IMR-90 (cell line): ENCODE measurements at regions not wholly inside any gene's neighbourhood (a gene's known extent, or its start where the extent isn't known, plus 50 kb on each side); places are given as distances from the start of the nearest gene placed in this dataset.

Source experiments
- ATAC-seq: fragments of 200-7000 bp; cut with Tn5 transposase; 2 replicates; pipeline ENCODE4 v1.9.1; 2020; ENCODE audit warnings: low read depth, mild to moderate bottlenecking, moderate library complexity
- BruUV-seq: library from RNA; stranded (reverse); fragments of 400-500 nt; replicated peaks from 2 replicates; lab custom pipeline; 2021; lab: Mats Ljungman, UMichigan
- CTCF ChIA-PET: fragments of 300-600 bp; formaldehyde crosslinking; extraction: SDS; loops from one replicate; lab custom pipeline; 2021; ENCODE audit warnings: antibody characterized with exemption; lab: Yijun Ruan, JAX
- POLR2A ChIA-PET: fragments of 300-600 bp; sonication (Branson Sonifier 250); formaldehyde crosslinking; loops from one replicate; lab custom pipeline; 2022; ENCODE audit warnings: antibody characterized with exemption; ENCODE audit not compliant: unreplicated experiment; lab: Charles Lee
- DNase-seq: peaks from one replicate; pipeline ENCODE4 v3.0.0; 2013
- H2AFZ ChIP-seq: replicated peaks from 2 replicates; pipeline ENCODE3; 2013; ENCODE audit warnings: low read length, mild to moderate bottlenecking; ENCODE audit not compliant: poor library complexity
- H2AK5ac ChIP-seq: 2 replicates; pipeline ENCODE4 v1.6.1; 2013; ENCODE audit warnings: low read depth, low read length, inconsistent platforms
- H2AK9ac ChIP-seq: replicated peaks from 2 replicates; pipeline ENCODE3; 2013; ENCODE audit warnings: mild to moderate bottlenecking, low read depth, low read length, moderate library complexity; ENCODE audit not compliant: poor library complexity
- H2BK120ac ChIP-seq: 2 replicates; pipeline ENCODE4 v1.6.1; 2013; ENCODE audit warnings: low read depth, low read length, inconsistent platforms
- H2BK15ac ChIP-seq: 3 replicates; pipeline ENCODE4 v1.6.1; 2013; ENCODE audit warnings: low read depth, low read length, inconsistent platforms
- H2BK20ac ChIP-seq: 2 replicates; pipeline ENCODE4 v1.6.1; 2013; ENCODE audit warnings: low read depth, mild to moderate bottlenecking, inconsistent platforms, low read length, moderate library complexity
- H2BK5ac ChIP-seq: 2 replicates; pipeline ENCODE4 v1.6.1; 2013; ENCODE audit warnings: mild to moderate bottlenecking, low read depth, low read length, inconsistent platforms; ENCODE audit not compliant: poor library complexity, severe bottlenecking
- H3K14ac ChIP-seq: replicated peaks from 2 replicates; pipeline ENCODE4 v1.6.1; 2013; ENCODE audit warnings: low read depth, low read length, inconsistent platforms
- H3K18ac ChIP-seq: 2 replicates; pipeline ENCODE4 v1.6.1; 2013; ENCODE audit warnings: low read depth, low read length, control low read depth
- H3K23ac ChIP-seq: 2 replicates; pipeline ENCODE4 v1.6.1; 2013; ENCODE audit warnings: low read depth, low read length, inconsistent platforms
- H3K27ac ChIP-seq: 2 replicates; pipeline ENCODE4 v1.5.1; 2013; ENCODE audit warnings: mild to moderate bottlenecking, control low read depth, low read length; ENCODE audit not compliant: insufficient read depth
- H3K27me3 ChIP-seq: 2 replicates; pipeline ENCODE4 v1.6.1; 2013; ENCODE audit warnings: low read length; ENCODE audit not compliant: control insufficient read depth, insufficient read depth
- H3K36me3 ChIP-seq: 2 replicates; pipeline ENCODE4 v1.6.1; 2013; ENCODE audit warnings: low read length, mixed read lengths; ENCODE audit not compliant: control insufficient read depth, insufficient read depth
- H3K4ac ChIP-seq: 2 replicates; pipeline ENCODE4 v1.6.1; 2013; ENCODE audit warnings: low read depth, low read length, inconsistent platforms
- H3K4me1 ChIP-seq: 2 replicates; pipeline ENCODE4 v1.6.1; 2013; ENCODE audit warnings: low read length, mixed read lengths; ENCODE audit not compliant: control insufficient read depth, insufficient read depth
- H3K4me2 ChIP-seq: 2 replicates; pipeline ENCODE4 v1.6.1; 2013; ENCODE audit warnings: low read depth, mild to moderate bottlenecking, control low read depth, low read length, moderate library complexity
- H3K4me3 ChIP-seq: 2 replicates; pipeline ENCODE4 v1.5.1; 2013; ENCODE audit warnings: low read depth, mild to moderate bottlenecking, control low read depth, low read length, moderate library complexity; ENCODE audit not compliant: insufficient read depth
- H3K56ac ChIP-seq: 2 replicates; pipeline ENCODE4 v1.6.1; 2013; ENCODE audit warnings: low read length, inconsistent platforms; ENCODE audit not compliant: insufficient read depth; ENCODE audit errors: extremely low read depth
- H3K79me1 ChIP-seq, 2 experiments: 2 replicates each; pipeline ENCODE4 v1.6.1; 2013; ENCODE audit warnings: low read length in 2 of 2, inconsistent platforms in 1 of 2, low read depth in 1 of 2
- H3K9ac ChIP-seq: 2 replicates; pipeline ENCODE4 v1.6.1; 2013; ENCODE audit warnings: low read depth, low read length, control low read depth
- H3K9me1 ChIP-seq: 2 replicates; pipeline ENCODE4 v1.6.1; 2013; ENCODE audit warnings: low read length, inconsistent platforms; ENCODE audit not compliant: insufficient read depth
- H3K9me3 ChIP-seq: 2 replicates; pipeline ENCODE4 v1.6.1; 2013; ENCODE audit warnings: low read length; ENCODE audit not compliant: control insufficient read depth, insufficient read depth
- H4K20me1 ChIP-seq: 2 replicates; pipeline ENCODE4 v1.6.1; 2013; ENCODE audit warnings: low read length, inconsistent platforms; ENCODE audit not compliant: insufficient read depth
- H4K5ac ChIP-seq: 2 replicates; pipeline ENCODE4 v1.6.1; 2013; ENCODE audit warnings: mild to moderate bottlenecking, low read depth, low read length, control low read depth
- H4K8ac ChIP-seq, 2 experiments: 2 replicates each; pipeline ENCODE4 v1.6.1; 2013; ENCODE audit warnings: low read depth in 2 of 2, low read length in 2 of 2, control low read depth in 1 of 2, inconsistent platforms in 1 of 2
- H4K91ac ChIP-seq: 2 replicates; pipeline ENCODE4 v1.6.1; 2013; ENCODE audit warnings: low read depth, low read length, inconsistent platforms; ENCODE audit not compliant: insufficient read depth
- BHLHE40 ChIP-seq: fragments of 150-350 bp; IDR thresholded peaks from 2 replicates; pipeline ENCODE4 v1.6.1; 2016; ENCODE audit warnings: mild to moderate bottlenecking, low read depth, low read length
- CEBPB ChIP-seq: IDR thresholded peaks from 2 replicates; pipeline ENCODE4 v1.6.1; 2012; ENCODE audit warnings: low read depth, low read length, improper control_type of control experiment
- CHD1 ChIP-seq: IDR thresholded peaks from 2 replicates; pipeline ENCODE4 v1.6.1; 2012; ENCODE audit warnings: low read depth, low read length, improper control_type of control experiment
- CTCF ChIP-seq: conservative IDR thresholded peaks from 2 replicates; pipeline ENCODE4 v1.5.1; 2012; ENCODE audit warnings: mild to moderate bottlenecking, low read depth, low read length, improper control_type of control experiment
- FOS ChIP-seq: fragments of 150-350 bp; IDR thresholded peaks from 2 replicates; pipeline ENCODE4 v1.6.1; 2016; ENCODE audit warnings: low read depth, low read length
- MAFK ChIP-seq: IDR thresholded peaks from 2 replicates; pipeline ENCODE4 v1.6.1; 2012; ENCODE audit warnings: low read depth, low read length, improper control_type of control experiment
- MAZ ChIP-seq: IDR thresholded peaks from 2 replicates; pipeline ENCODE4 v1.6.1; 2012; ENCODE audit warnings: low read depth, mild to moderate bottlenecking, low read length, improper control_type of control experiment, moderate library complexity, borderline replicate concordance
- MXI1 ChIP-seq: IDR thresholded peaks from 2 replicates; pipeline ENCODE4 v1.6.1; 2012; ENCODE audit warnings: low read depth, mild to moderate bottlenecking, low read length, moderate library complexity, borderline replicate concordance
- NFE2L2 ChIP-seq: fragments of 150-350 bp; IDR thresholded peaks from 2 replicates; pipeline ENCODE4 v1.6.1; 2016; ENCODE audit warnings: low read depth, mild to moderate bottlenecking, low read length
- POLR2A ChIP-seq: IDR thresholded peaks from 2 replicates; pipeline ENCODE4 v1.6.1; 2012; ENCODE audit warnings: mild to moderate bottlenecking, low read depth, low read length
- RAD21 ChIP-seq: IDR thresholded peaks from 2 replicates; pipeline ENCODE4 v1.6.1; 2012; ENCODE audit warnings: low read length, improper control_type of control experiment
- RCOR1 ChIP-seq: IDR thresholded peaks from 2 replicates; pipeline ENCODE4 v1.6.1; 2012; ENCODE audit warnings: mild to moderate bottlenecking, low read length, improper control_type of control experiment; ENCODE audit not compliant: insufficient replicate concordance
- RFX5 ChIP-seq: IDR thresholded peaks from 2 replicates; pipeline ENCODE4 v1.8.0; 2012; ENCODE audit warnings: low read depth, mild to moderate bottlenecking, low read length, moderate library complexity
- SMC3 ChIP-seq: fragments of 150-350 bp; IDR thresholded peaks from 2 replicates; pipeline ENCODE4 v1.6.1; 2016; ENCODE audit warnings: low read depth, mild to moderate bottlenecking, antibody characterized with exemption, low read length, moderate library complexity
- WGBS, 2 experiments: methylation state at CpG; one replicate each; pipeline versions ENCODE4 v1.1.5 to v1.1.7; 2013; ENCODE audit warnings: missing lambda C conversion rate in 2 of 2; ENCODE audit not compliant: insufficient read length in 1 of 2; ENCODE audit errors: extremely low coverage in 2 of 2; 5-methylcytosine and 5-hydroxymethylcytosine counted together
- dilution Hi-C: fragments of 300-500 bp; cut with HindIII; formaldehyde crosslinking; loops from one replicate; pipeline ENCODE4 v1.14.3; 2018; ENCODE audit warnings: low sequenced_read_pairs; ENCODE audit not compliant: unreplicated experiment
- in situ Hi-C: fragments of 300-500 bp; cut with MboI; formaldehyde crosslinking; loops from 3 replicates; pipeline ENCODE4 v1.14.3; 2019; ENCODE audit warnings: low sequenced_read_pairs, inconsistent platforms, mixed read lengths
- intact Hi-C: fragments of 100-400 bp; cut with micrococcal nuclease; formaldehyde crosslinking; loops from 2 replicates; pipeline ENCODE4 v1.10.0; 2022
- TF ChIP-seq, protein P1 (sequence below): fragments of 150-350 bp; IDR thresholded peaks from 2 replicates; pipeline ENCODE4 v1.6.1; 2017; ENCODE audit warnings: mild to moderate bottlenecking, antibody characterized with exemption, low read length, low read depth

- H3K79me1 ChIP-seq, result no peaks in the 10 kb centered on the region
- no peaks in the 10 kb centered on the region for H3K9me3 ChIP-seq
- H2AK5ac ChIP-seq, result peak overlapping the region; percentile 9; the same call in 1 of the 2 replicates
- no TSS peak for BruUV-seq
- peak overlapping the region; percentile 65; the same call in 1 of the 2 replicates for H2BK120ac ChIP-seq
- H4K91ac ChIP-seq, result no peak overlapping the region; the same call in 1 of the 2 replicates
- H3K14ac ChIP-seq, result no peak overlapping the region
- peak overlapping the region; percentile 12; the same call in 1 of the 2 replicates for H4K5ac ChIP-seq
- H3K36me3 ChIP-seq, result no peaks in the 10 kb centered on the region
- H3K18ac ChIP-seq, result peak overlapping the region; percentile 9; the same call in 1 of the 2 replicates
- dilution Hi-C loops (no loop called here), in situ Hi-C loops (no loop called here), intact Hi-C loops (no loop called here)
- H2BK15ac ChIP-seq, result no peak overlapping the region; the same call in 1 of the 3 replicates
- H2BK20ac ChIP-seq, result peak overlapping the region; percentile 36; the same call in 1 of the 2 replicates
- H3K27me3 ChIP-seq, result no peaks in the 10 kb centered on the region
- ATAC-seq, result no peak
- no peak overlapping the region for H3K4me2 ChIP-seq
- WGBS, 2 experiments, result no CpG with 5 or more reads among the region's 17 CpGs
- no peak overlapping the region for H3K56ac ChIP-seq
- peak overlapping the region; percentile 24; the same call in 1 of the 2 replicates for H3K4ac ChIP-seq
- H3K27ac ChIP-seq, result no peak overlapping the region
- no peak overlapping the region for H2AFZ ChIP-seq
- H3K9me1 ChIP-seq, result no peaks in the 10 kb centered on the region
- no peak overlapping the region for H3K9ac ChIP-seq
- H3K4me3 ChIP-seq, result no peak overlapping the region
- DNase-seq, result peak; percentile 78
- ChIA-PET POLR2A (no interaction called here), CTCF (no interaction called here)
- H3K23ac ChIP-seq, result no peak overlapping the region
- no peaks in the 10 kb centered on the region for H4K20me1 ChIP-seq
- H3K4me1 ChIP-seq, result peaks cover 5% of the 10 kb centered on the region; the same call in 1 of the 2 replicates
- peak overlapping the region; percentile 55 for H2BK5ac ChIP-seq
- no peak overlapping the region for H2AK9ac ChIP-seq
- peak overlapping the region; percentile 6 to 37; a peak in 1 of 4 replicates for H4K8ac ChIP-seq
- TF ChIP-seq CTCF, result no peak
- no peak; the same call in 1 of the 2 replicates for TF ChIP-seq RAD21
- no peak for TF ChIP-seq MAZ
- no peak for TF ChIP-seq RFX5
- no peak for TF ChIP-seq NFE2L2
- TF ChIP-seq SMC3, result no peak
- TF ChIP-seq RCOR1, result no peak
- no peak for TF ChIP-seq POLR2A
- TF ChIP-seq CHD1, result no peak
- TF ChIP-seq, protein P1, sequence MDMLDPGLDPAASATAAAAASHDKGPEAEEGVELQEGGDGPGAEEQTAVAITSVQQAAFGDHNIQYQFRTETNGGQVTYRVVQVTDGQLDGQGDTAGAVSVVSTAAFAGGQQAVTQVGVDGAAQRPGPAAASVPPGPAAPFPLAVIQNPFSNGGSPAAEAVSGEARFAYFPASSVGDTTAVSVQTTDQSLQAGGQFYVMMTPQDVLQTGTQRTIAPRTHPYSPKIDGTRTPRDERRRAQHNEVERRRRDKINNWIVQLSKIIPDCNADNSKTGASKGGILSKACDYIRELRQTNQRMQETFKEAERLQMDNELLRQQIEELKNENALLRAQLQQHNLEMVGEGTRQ, result no peak
- TF ChIP-seq BHLHE40, result no peak
- no peak for TF ChIP-seq CEBPB
- no peak for TF ChIP-seq MXI1
- no peak for TF ChIP-seq MAFK
- TF ChIP-seq FOS, result no peak
These were observed 473.4 kb downstream of the METTL15 start for GRCh38 chr11:28581286-28582242.
